ENCODE measurements at regions not wholly inside any gene's neighbourhood (a gene's known extent, or its start where the extent isn't known, plus 50 kb on each side); places are given as distances from the start of the nearest gene placed in this dataset.

DNA sequence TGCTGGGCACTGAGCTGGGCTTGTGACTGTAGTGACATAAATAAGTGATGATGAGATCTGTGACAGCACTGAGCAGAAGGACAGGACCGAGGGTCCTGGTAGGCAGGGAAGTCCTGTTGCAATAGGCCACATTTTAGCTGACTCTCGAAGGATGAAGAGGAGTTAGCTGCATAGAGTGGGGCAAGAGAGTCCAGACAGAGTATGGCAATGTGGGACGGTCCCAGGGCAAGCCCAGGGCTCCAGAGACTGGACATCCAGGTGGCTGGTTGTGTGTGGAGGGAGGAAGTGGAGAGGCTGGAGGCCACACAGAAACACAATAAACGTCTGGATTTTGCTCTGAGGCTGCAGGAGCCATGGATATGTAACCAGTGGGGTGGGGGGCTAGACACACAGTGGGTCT, 64.5 kb upstream of the ZNF423 start:
- no peak for DNase-seq
- H3K9me3 Mint-ChIP-seq, result peaks cover 0 to 6% of the 10 kb centered on the region in 2 experiments; a peak in 1 of 5 replicates
- Histone ChIP-seq H3K4me2 (ENCODE audit: insufficient read depth, insufficient read length, low read length) (no peak overlapping the region), H3K4me1 (ENCODE audit: insufficient read depth, low read length) (no peaks in the 10 kb centered on the region), H4K20me1 (ENCODE audit: control insufficient read depth, insufficient read depth, insufficient read length) (no peaks in the 10 kb centered on the region), H3T11ph (ENCODE audit: low read length) (no peak overlapping the region), H3K79me1 (ENCODE audit: insufficient read depth, low read depth, low read length, poor library complexity, severe bottlenecking) (no peaks in the 10 kb centered on the region), H3K23ac (ENCODE audit: insufficient read length, low read depth, low read length) (no peak overlapping the region), H2AK5ac (ENCODE audit: insufficient read length, low read length) (no peak overlapping the region), H3K9me3 (ENCODE audit: control insufficient read depth, low read depth, low read length) (no peaks in the 10 kb centered on the region), H3K56ac (ENCODE audit: insufficient read length, low read depth, low read length) (no peak overlapping the region), H2BK15ac (ENCODE audit: low read depth, low read length) (no peak overlapping the region), H3K18ac (ENCODE audit: insufficient read length, low read depth, low read length) (no peak overlapping the region), H3K23me2 (ENCODE audit: insufficient read length, low read depth, low read length, poor library complexity, severe bottlenecking) (no peaks in the 10 kb centered on the region), H3K9ac (ENCODE audit: extremely low read depth, insufficient read length, low read length) (no peak overlapping the region), H3K14ac (ENCODE audit: insufficient read depth, low read length) (no peak overlapping the region), H4K91ac (ENCODE audit: insufficient read length, low read depth, low read length) (no peak overlapping the region), H4K8ac (replicated peaks; ENCODE audit: insufficient read length, low read depth, low read length) (no peak overlapping the region), H2BK20ac (ENCODE audit: low read depth, low read length, poor library complexity, severe bottlenecking) (no peak overlapping the region), H4K5ac (ENCODE audit: insufficient read length, low read depth, low read length) (no peak overlapping the region), H3K4ac (ENCODE audit: low read depth, low read length) (no peak overlapping the region), H2AFZ (ENCODE audit: low read length) (no peak overlapping the region), H2BK120ac (ENCODE audit: low read depth, low read length, poor library complexity, severe bottlenecking) (no peak overlapping the region), H3K79me2 (ENCODE audit: insufficient read depth, low read length) (no peaks in the 10 kb centered on the region), H2BK5ac (ENCODE audit: insufficient read length, low read length) (no peak overlapping the region), H2BK12ac (ENCODE audit: insufficient read length, low read depth, low read length) (no peak overlapping the region), H3K27ac (ENCODE audit: insufficient read length, low read depth, low read length) (no peak overlapping the region), H3K27me3 (ENCODE audit: insufficient read depth, low read length) (no peaks in the 10 kb centered on the region)
- WGBS (ENCODE audit: extremely low coverage, insufficient read length, low lambda C conversion rate), result no CpG with 5 or more reads among the region's 4 CpGs
- peaks cover 4 to 6% of the 10 kb centered on the region in 2 experiments for H3K4me1 Mint-ChIP-seq
- no peak overlapping the region for H3K4me3 Mint-ChIP-seq
- TF ChIP-seq, protein P1, sequence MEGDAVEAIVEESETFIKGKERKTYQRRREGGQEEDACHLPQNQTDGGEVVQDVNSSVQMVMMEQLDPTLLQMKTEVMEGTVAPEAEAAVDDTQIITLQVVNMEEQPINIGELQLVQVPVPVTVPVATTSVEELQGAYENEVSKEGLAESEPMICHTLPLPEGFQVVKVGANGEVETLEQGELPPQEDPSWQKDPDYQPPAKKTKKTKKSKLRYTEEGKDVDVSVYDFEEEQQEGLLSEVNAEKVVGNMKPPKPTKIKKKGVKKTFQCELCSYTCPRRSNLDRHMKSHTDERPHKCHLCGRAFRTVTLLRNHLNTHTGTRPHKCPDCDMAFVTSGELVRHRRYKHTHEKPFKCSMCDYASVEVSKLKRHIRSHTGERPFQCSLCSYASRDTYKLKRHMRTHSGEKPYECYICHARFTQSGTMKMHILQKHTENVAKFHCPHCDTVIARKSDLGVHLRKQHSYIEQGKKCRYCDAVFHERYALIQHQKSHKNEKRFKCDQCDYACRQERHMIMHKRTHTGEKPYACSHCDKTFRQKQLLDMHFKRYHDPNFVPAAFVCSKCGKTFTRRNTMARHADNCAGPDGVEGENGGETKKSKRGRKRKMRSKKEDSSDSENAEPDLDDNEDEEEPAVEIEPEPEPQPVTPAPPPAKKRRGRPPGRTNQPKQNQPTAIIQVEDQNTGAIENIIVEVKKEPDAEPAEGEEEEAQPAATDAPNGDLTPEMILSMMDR (conservative IDR thresholded peaks at IDR 0.05), result no peak
- peak overlapping the region in 2 of 3 experiments; percentile 33 to 83; a peak in 2 of 7 replicates for H3K27ac Mint-ChIP-seq
- peaks cover 9% of the 10 kb centered on the region for H3K27me3 Mint-ChIP-seq (ENCODE audit: low read depth)
- no peaks in the 10 kb centered on the region for H3K36me3 Mint-ChIP-seq (ENCODE audit: insufficient read depth in 1 of 3, low read depth in 3 of 3)

Data from H9 (cell line).